Neural progenitor cell (in vitro differentiated cells): ENCODE measurements at regions not wholly inside any gene's neighbourhood (a gene's known extent, or its start where the extent isn't known, plus 50 kb on each side); places are given as distances from the start of the nearest gene placed in this dataset.

ENCODE experiments used
- EZH2 ChIP-seq: fragments of 200-600 bp; sonication (generic); IDR thresholded peaks from 2 replicates; pipeline ENCODE4 v1.6.1; 2017; ENCODE audit warnings: antibody characterized with exemption, mild to moderate bottlenecking, moderate library complexity
- EZH2phosphoT487 ChIP-seq: fragments of 200-600 bp; sonication (generic); IDR thresholded peaks from 2 replicates; pipeline ENCODE4 v1.6.1; 2017; ENCODE audit warnings: antibody characterized with exemption
- TF ChIP-seq, protein P1 (sequence below): fragments of 200-600 bp; sonication (generic); IDR thresholded peaks from 2 replicates; pipeline ENCODE4 v1.5.1; 2017; ENCODE audit warnings: antibody characterized with exemption, mild to moderate bottlenecking

- TF ChIP-seq, protein P1, sequence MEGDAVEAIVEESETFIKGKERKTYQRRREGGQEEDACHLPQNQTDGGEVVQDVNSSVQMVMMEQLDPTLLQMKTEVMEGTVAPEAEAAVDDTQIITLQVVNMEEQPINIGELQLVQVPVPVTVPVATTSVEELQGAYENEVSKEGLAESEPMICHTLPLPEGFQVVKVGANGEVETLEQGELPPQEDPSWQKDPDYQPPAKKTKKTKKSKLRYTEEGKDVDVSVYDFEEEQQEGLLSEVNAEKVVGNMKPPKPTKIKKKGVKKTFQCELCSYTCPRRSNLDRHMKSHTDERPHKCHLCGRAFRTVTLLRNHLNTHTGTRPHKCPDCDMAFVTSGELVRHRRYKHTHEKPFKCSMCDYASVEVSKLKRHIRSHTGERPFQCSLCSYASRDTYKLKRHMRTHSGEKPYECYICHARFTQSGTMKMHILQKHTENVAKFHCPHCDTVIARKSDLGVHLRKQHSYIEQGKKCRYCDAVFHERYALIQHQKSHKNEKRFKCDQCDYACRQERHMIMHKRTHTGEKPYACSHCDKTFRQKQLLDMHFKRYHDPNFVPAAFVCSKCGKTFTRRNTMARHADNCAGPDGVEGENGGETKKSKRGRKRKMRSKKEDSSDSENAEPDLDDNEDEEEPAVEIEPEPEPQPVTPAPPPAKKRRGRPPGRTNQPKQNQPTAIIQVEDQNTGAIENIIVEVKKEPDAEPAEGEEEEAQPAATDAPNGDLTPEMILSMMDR, result no peak
- no peak for TF ChIP-seq EZH2
- TF ChIP-seq EZH2phosphoT487, result no peak
Observed at GRCh38 chr2:64249426-64249825, 105.2 kb upstream of the PELI1 start.
